ENCODE measurements at regions not wholly inside any gene's neighbourhood (a gene's known extent, or its start where the extent isn't known, plus 50 kb on each side); places are given as distances from the start of the nearest gene placed in this dataset.

DNA sequence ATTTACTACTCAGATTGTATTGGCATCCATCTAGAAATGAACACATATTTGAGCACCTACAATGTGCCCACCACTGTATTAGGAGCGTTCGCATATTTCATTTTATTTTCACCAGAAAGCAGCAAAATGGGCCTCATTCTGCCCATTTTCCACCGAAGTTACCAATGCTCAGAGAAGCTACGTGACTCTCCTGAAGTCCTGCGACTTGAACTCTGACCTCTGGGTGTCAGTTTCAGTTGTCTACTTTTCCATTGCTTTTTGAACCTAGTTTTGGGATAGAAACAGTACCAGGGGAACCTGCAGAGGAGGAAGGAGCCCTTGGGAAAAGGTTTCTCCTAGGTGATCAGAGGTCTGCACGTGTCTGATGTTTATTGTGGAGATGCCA lies 139.1 kb upstream of the SDK2 start:
- no peak overlapping the region for H3K4me3 ChIP-seq (ENCODE audit: control insufficient read depth, low read depth, low read length)
- no peak for DNase-seq (ENCODE audit: low read depth)
- TF ChIP-seq CTCF (conservative IDR thresholded peaks at IDR 0.05; ENCODE audit: control insufficient read depth, insufficient read depth, low read depth, low read length): no peak

DNA sequence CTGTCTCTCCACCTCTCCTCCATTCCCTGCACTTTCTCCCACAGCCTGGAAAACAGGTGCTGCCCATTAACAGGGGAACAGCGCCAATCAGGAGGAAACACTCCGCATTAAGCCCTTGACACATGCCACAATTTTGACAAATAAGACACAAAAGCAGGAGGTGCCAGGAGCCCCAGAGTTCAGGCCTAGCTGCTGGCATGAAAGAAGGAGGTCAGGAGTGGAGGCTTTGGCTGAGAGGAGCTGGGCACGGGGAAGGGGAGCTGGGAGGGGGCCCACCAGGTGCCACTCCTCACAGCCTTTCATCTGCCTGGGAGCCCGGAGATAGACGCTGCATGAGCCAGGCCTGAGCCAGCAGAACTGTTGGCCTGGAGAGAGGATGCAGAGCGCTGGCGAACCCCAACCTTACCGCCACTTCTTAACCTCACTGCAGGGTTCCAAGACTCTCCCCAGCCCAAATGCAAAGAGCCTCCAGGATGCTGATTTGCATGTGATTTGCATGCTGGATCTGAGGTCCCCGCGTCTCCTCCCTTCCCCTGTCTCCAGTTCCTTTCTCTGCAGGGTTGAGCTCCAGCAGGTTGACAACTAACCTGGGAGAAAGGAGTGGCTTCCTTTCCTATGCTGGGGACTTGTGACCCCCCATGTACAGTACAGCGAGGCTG lies 139.8 kb upstream of the SDK2 start:
- TF ChIP-seq CTCF (conservative IDR thresholded peaks at IDR 0.05; ENCODE audit: control insufficient read depth, insufficient read depth, low read depth, low read length): no peak
- no peak for DNase-seq (ENCODE audit: low read depth)
- no peak overlapping the region for H3K4me3 ChIP-seq (ENCODE audit: control insufficient read depth, low read depth, low read length)

DNA sequence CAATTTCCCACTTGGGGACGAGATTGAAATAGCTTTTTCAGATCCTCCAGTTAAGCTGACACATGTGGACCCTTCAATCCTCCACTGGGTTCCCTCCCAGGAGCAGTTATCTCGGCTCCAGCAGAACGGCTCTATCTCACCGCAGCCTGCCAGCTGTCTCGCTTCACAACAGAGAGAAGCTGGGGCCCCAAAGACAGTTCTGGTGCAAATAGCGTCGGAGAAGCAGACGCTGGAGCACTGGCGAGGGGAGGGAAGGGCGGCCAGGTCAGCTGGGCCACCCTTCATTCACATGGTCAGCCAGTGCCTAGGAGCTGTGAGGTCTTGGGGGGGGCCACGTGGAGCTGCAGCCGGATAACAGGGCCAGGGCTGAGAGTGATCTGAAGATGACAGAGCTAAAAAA lies 141.3 kb upstream of the SDK2 start:
- TF ChIP-seq CTCF (conservative IDR thresholded peaks at IDR 0.05; ENCODE audit: control insufficient read depth, insufficient read depth, low read depth, low read length): no peak
- DNase-seq (ENCODE audit: low read depth): no peak
- no peak overlapping the region for H3K4me3 ChIP-seq (ENCODE audit: control insufficient read depth, low read depth, low read length)

DNA sequence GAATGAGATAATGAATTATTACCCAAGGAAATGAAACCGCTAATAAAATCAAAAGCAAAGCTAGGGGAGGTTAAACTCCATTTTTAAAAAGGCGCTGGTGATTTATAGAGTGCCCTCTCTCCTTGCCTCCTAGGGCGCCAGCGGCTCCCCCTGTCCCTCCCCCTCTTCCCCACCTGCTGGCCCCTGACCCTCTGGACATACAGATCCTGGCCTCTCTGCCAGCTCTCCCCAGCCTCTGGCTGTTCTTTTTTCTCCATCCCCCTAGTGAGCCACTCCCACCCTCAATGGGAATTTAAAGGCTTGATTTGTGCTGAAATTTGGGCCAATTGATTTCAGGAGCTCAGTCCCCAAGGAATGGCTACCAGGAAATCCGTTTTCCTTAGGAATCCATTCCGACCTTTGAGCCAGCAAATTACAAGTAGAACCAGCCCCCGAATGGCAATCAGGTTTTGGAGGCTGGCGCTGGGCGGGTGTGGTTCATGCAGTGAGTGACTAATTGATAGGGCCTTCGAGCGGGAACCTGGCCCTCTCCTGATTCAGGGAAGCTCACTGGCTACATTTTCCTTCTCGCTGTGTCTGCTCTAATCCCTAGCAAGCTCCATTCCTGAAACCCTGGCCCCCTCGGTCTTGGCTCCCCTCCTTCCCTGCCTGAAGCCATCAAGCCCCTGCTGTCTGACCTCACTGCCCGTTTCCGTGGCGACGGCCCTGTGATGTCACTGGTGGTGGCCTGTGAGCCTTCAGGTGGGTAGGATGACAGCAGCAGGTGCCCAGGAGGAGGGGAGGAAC lies 141.9 kb upstream of the SDK2 start:
- no peak overlapping the region for H3K4me3 ChIP-seq (ENCODE audit: control insufficient read depth, low read depth, low read length)
- DNase-seq (ENCODE audit: low read depth): peak; percentile 50
- no peak for TF ChIP-seq CTCF (conservative IDR thresholded peaks at IDR 0.05; ENCODE audit: control insufficient read depth, insufficient read depth, low read depth, low read length)

- no peak for DNase-seq (ENCODE audit: low read depth)
- TF ChIP-seq CTCF (conservative IDR thresholded peaks at IDR 0.05; ENCODE audit: control insufficient read depth, insufficient read depth, low read depth, low read length): no peak
- H3K4me3 ChIP-seq (ENCODE audit: control insufficient read depth, low read depth, low read length): no peak overlapping the region
Observed at GRCh38 chr17:73787076-73788059, 143.1 kb upstream of the SDK2 start.

GRCh38 chr17:73788111-73788510 lies 143.9 kb upstream of the SDK2 start:
- no peak for TF ChIP-seq CTCF (conservative IDR thresholded peaks at IDR 0.05; ENCODE audit: control insufficient read depth, insufficient read depth, low read depth, low read length)
- no peak for DNase-seq (ENCODE audit: low read depth)

More at GRCh38 chr17:73788111-73788510, 143.9 kb upstream of the SDK2 start:
- no peak overlapping the region for H3K4me3 ChIP-seq (ENCODE audit: control insufficient read depth, low read depth, low read length)
